ENCODE measurements at regions not wholly inside any gene's neighbourhood (a gene's known extent, or its start where the extent isn't known, plus 50 kb on each side); places are given as distances from the start of the nearest gene placed in this dataset.
A peak's percentile ranks its signal among the peaks of the same experiment; 100 is the strongest.

DNA sequence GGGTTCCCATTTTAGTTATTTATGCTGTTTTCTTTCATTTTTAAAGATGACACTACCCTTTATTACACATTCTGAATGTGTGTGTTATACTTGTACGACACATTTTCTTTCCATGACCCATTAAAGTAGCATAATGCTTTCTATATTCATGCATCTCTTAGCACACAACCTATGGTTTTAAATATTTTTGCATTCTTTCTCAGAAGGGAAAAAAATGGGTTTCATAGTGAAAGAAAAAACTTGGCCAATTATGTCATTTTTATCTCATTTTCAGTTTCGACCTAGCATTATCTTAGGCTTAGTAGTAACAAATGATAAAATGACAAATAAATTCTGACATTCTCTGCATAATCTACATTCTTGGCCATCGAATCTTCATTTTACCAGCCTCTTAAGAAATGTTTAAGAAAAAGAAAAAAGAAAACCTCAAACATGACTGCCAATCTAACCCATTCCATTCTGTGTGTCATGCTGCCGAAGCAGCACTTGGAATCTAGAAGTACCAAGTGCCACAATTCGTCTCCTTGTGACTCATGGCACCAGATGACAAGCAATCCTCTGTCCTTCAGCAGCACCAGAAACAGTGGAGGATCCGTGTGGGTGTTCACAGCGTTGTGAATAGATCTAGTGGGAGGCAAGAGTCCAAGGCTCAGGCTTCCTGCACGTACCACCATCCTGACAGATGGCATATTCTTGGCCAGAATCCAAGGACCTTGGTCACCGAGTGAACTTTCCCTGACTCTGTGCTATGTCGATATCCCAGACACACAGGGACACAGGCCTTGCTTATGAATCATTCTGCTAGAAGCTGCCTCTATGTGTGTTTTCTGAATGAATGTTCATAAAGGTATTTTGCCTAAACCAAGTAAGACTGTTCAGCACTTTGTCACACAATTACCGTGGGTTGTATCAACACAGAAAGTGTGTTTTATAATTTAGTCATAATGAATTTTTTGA lies 502.7 kb downstream of the NR2F1-AS1 start:
- TF ChIP-seq, protein P1, sequence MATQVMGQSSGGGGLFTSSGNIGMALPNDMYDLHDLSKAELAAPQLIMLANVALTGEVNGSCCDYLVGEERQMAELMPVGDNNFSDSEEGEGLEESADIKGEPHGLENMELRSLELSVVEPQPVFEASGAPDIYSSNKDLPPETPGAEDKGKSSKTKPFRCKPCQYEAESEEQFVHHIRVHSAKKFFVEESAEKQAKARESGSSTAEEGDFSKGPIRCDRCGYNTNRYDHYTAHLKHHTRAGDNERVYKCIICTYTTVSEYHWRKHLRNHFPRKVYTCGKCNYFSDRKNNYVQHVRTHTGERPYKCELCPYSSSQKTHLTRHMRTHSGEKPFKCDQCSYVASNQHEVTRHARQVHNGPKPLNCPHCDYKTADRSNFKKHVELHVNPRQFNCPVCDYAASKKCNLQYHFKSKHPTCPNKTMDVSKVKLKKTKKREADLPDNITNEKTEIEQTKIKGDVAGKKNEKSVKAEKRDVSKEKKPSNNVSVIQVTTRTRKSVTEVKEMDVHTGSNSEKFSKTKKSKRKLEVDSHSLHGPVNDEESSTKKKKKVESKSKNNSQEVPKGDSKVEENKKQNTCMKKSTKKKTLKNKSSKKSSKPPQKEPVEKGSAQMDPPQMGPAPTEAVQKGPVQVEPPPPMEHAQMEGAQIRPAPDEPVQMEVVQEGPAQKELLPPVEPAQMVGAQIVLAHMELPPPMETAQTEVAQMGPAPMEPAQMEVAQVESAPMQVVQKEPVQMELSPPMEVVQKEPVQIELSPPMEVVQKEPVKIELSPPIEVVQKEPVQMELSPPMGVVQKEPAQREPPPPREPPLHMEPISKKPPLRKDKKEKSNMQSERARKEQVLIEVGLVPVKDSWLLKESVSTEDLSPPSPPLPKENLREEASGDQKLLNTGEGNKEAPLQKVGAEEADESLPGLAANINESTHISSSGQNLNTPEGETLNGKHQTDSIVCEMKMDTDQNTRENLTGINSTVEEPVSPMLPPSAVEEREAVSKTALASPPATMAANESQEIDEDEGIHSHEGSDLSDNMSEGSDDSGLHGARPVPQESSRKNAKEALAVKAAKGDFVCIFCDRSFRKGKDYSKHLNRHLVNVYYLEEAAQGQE (IDR thresholded peaks at IDR 0.05; ENCODE audit: unreplicated experiment) = no peak
- no peak for TF ChIP-seq ZNF331 (CRISPR knock-in tag; IDR thresholded peaks at IDR 0.05; ENCODE audit: low read depth)
- Histone ChIP-seq H3F3A (replicated peaks; ENCODE audit: low read depth) (no peaks in the 10 kb centered on the region), H3K4me2 (no peak overlapping the region), H4K20me1 (replicated peaks; ENCODE audit: insufficient read depth) (no peaks in the 10 kb centered on the region), H3K27me3 (ENCODE audit: insufficient read depth) (no peaks in the 10 kb centered on the region), H3K27ac (ENCODE audit: low read depth) (no peak overlapping the region), H3K36me3 (ENCODE audit: insufficient read depth) (no peaks in the 10 kb centered on the region), H2AFZ (no peak overlapping the region), H3K9me2 (ENCODE audit: insufficient read depth) (no peaks in the 10 kb centered on the region; the same call in 1 of the 2 replicates), H3K79me2 (replicated peaks; ENCODE audit: insufficient read depth) (no peaks in the 10 kb centered on the region), H3K4me1 (ENCODE audit: insufficient read depth) (no peaks in the 10 kb centered on the region), H3K4me3 (no peak overlapping the region)
- no peaks in the 10 kb centered on the region for H3K9me3 Mint-ChIP-seq
- no peak for ATAC-seq
- DNase-seq (ENCODE audit: low spot score) = no peak
- peaks cover 2% of the 10 kb centered on the region; the same call in 1 of the 3 replicates for H3K4me1 Mint-ChIP-seq
- no peak overlapping the region for H3K27ac Mint-ChIP-seq
- H3K27me3 Mint-ChIP-seq (ENCODE audit: insufficient read depth, low read depth, poor library complexity) = peaks cover 2% of the 10 kb centered on the region
- H3K36me3 Mint-ChIP-seq (ENCODE audit: low read depth) = no peaks in the 10 kb centered on the region
- no peak overlapping the region for H3K4me3 Mint-ChIP-seq

DNA sequence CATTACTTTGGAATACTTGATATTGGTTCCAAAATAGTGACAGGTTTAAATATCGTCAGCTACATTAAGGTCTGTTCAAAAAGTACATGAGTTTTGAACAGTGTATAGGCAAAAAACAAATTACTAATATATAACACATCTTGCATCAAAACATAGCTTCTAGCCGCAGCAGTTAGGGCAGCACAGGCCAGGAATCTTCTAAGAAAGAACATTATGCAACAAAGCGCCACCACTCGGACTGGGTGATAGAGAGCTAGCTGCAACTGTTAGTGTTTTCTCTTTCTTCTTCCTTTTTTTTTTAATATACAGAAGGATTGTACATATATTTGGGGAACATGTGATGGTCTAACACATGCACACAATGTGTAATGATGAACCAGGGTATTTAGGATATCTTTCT lies 504.5 kb downstream of the NR2F1-AS1 start:
- ATAC-seq (no peak), DNase-seq (ENCODE audit: low spot score) (no peak)
- Histone ChIP-seq H3K36me3 (ENCODE audit: insufficient read depth) (no peaks in the 10 kb centered on the region), H3K27me3 (ENCODE audit: insufficient read depth) (no peaks in the 10 kb centered on the region), H3K4me3 (no peak overlapping the region), H3K27ac (ENCODE audit: low read depth) (no peak overlapping the region), H3K79me2 (replicated peaks; ENCODE audit: insufficient read depth) (no peaks in the 10 kb centered on the region), H2AFZ (no peak overlapping the region), H3K4me1 (ENCODE audit: insufficient read depth) (no peaks in the 10 kb centered on the region), H3F3A (replicated peaks; ENCODE audit: low read depth) (no peaks in the 10 kb centered on the region), H3K9me2 (ENCODE audit: insufficient read depth) (no peaks in the 10 kb centered on the region; the same call in 1 of the 2 replicates), H4K20me1 (replicated peaks; ENCODE audit: insufficient read depth) (no peaks in the 10 kb centered on the region), H3K4me2 (no peak overlapping the region)
- no peaks in the 10 kb centered on the region for H3K9me3 Mint-ChIP-seq
- H3K36me3 Mint-ChIP-seq (ENCODE audit: low read depth) = no peaks in the 10 kb centered on the region
- peaks cover 2% of the 10 kb centered on the region for H3K27me3 Mint-ChIP-seq (ENCODE audit: insufficient read depth, low read depth, poor library complexity)
- no peak overlapping the region for H3K4me3 Mint-ChIP-seq
- H3K27ac Mint-ChIP-seq = no peak overlapping the region
- H3K4me1 Mint-ChIP-seq = peaks cover 2% of the 10 kb centered on the region; the same call in 1 of the 3 replicates
- TF ChIP-seq EZH2 (IDR thresholded peaks at IDR 0.05; ENCODE audit: low read depth, unreplicated experiment) (no peak), EZH2phosphoT487 (IDR thresholded peaks at IDR 0.05; ENCODE audit: unreplicated experiment) (no peak)
- TF ChIP-seq, protein P2, sequence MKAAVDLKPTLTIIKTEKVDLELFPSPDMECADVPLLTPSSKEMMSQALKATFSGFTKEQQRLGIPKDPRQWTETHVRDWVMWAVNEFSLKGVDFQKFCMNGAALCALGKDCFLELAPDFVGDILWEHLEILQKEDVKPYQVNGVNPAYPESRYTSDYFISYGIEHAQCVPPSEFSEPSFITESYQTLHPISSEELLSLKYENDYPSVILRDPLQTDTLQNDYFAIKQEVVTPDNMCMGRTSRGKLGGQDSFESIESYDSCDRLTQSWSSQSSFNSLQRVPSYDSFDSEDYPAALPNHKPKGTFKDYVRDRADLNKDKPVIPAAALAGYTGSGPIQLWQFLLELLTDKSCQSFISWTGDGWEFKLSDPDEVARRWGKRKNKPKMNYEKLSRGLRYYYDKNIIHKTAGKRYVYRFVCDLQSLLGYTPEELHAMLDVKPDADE (IDR thresholded peaks at IDR 0.05) = no peak
- TF ChIP-seq, protein P3, sequence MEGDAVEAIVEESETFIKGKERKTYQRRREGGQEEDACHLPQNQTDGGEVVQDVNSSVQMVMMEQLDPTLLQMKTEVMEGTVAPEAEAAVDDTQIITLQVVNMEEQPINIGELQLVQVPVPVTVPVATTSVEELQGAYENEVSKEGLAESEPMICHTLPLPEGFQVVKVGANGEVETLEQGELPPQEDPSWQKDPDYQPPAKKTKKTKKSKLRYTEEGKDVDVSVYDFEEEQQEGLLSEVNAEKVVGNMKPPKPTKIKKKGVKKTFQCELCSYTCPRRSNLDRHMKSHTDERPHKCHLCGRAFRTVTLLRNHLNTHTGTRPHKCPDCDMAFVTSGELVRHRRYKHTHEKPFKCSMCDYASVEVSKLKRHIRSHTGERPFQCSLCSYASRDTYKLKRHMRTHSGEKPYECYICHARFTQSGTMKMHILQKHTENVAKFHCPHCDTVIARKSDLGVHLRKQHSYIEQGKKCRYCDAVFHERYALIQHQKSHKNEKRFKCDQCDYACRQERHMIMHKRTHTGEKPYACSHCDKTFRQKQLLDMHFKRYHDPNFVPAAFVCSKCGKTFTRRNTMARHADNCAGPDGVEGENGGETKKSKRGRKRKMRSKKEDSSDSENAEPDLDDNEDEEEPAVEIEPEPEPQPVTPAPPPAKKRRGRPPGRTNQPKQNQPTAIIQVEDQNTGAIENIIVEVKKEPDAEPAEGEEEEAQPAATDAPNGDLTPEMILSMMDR (conservative IDR thresholded peaks at IDR 0.05; ENCODE audit: low read depth in 2 of 2) = peak in 1 of 2 experiments; percentile 32; a peak in 1 of 4 replicates
- TF ChIP-seq, protein P1 (IDR thresholded peaks at IDR 0.05; ENCODE audit: unreplicated experiment) = no peak

All from GM23338 (cell line).